ENCODE measurements at regions not wholly inside any gene's neighbourhood (a gene's known extent, or its start where the extent isn't known, plus 50 kb on each side); places are given as distances from the start of the nearest gene placed in this dataset.

DNA sequence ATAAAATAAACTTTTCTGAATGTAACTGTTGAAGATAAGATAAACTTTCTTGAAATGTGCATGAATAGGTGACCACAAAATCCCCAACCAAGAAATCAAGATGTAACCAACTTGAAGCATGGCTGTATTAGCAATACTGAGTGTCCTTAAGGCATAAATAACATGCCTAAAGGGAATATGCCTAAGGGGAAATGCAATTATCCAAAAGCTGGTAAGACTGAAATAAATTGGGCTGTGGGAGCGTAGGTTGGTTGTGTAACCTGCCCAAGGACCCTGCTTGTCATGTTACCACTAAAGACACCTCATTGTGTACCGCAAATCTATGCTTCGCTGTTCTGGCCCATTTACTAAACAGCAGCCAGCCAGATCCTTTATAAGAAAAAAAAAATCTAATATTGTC is 200.8 kb upstream of the PDE10A start:
- POLR2A ChIA-PET, result no interaction called here
- Mint-ChIP-seq H3K9me3 (peaks cover 15% of the 10 kb centered on the region), H3K27ac (no peak overlapping the region), H3K27me3 (ENCODE audit: low read depth) (no peaks in the 10 kb centered on the region), H3K36me3 (no peaks in the 10 kb centered on the region), H3K4me1 (peaks cover 5% of the 10 kb centered on the region), H3K4me3 (no peak overlapping the region)
- CTCF ChIA-PET, result no interaction called here
- TF ChIP-seq PRRX2 (CRISPR knock-in tag; IDR thresholded peaks at IDR 0.05) (no peak), NFYB (CRISPR knock-in tag; conservative IDR thresholded peaks at IDR 0.05; ENCODE audit: low read depth) (no peak), FOXP1 (CRISPR knock-in tag; IDR thresholded peaks at IDR 0.05; ENCODE audit: borderline replicate concordance) (no peak), ZNF219 (CRISPR knock-in tag; IDR thresholded peaks at IDR 0.05; ENCODE audit: borderline replicate concordance) (no peak), OVOL2 (CRISPR knock-in tag; IDR thresholded peaks at IDR 0.05; ENCODE audit: borderline replicate concordance) (no peak), TEAD1 (CRISPR knock-in tag; IDR thresholded peaks at IDR 0.05) (no peak), ZNF671 (CRISPR knock-in tag; IDR thresholded peaks at IDR 0.05) (no peak), CREB1 (CRISPR knock-in tag; IDR thresholded peaks at IDR 0.05) (no peak)
- TF ChIP-seq, protein P1, sequence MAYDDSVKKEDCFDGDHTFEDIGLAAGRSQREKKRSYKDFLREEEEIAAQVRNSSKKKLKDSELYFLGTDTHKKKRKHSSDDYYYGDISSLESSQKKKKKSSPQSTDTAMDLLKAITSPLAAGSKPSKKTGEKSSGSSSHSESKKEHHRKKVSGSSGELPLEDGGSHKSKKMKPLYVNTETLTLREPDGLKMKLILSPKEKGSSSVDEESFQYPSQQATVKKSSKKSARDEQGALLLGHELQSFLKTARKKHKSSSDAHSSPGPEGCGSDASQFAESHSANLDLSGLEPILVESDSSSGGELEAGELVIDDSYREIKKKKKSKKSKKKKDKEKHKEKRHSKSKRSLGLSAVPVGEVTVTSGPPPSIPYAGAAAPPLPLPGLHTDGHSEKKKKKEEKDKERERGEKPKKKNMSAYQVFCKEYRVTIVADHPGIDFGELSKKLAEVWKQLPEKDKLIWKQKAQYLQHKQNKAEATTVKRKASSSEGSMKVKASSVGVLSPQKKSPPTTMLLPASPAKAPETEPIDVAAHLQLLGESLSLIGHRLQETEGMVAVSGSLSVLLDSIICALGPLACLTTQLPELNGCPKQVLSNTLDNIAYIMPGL (CRISPR knock-in tag; IDR thresholded peaks at IDR 0.05), result no peak
- TF ChIP-seq, protein P2, sequence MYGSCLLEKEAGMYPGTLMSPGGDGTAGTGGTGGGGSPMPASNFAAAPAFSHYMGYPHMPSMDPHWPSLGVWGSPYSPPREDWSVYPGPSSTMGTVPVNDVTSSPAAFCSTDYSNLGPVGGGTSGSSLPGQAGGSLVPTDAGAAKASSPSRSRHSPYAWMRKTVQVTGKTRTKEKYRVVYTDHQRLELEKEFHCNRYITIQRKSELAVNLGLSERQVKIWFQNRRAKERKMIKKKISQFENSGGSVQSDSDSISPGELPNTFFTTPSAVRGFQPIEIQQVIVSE (CRISPR knock-in tag; IDR thresholded peaks at IDR 0.05; ENCODE audit: borderline replicate concordance), result no peak
- TF ChIP-seq, protein P3, sequence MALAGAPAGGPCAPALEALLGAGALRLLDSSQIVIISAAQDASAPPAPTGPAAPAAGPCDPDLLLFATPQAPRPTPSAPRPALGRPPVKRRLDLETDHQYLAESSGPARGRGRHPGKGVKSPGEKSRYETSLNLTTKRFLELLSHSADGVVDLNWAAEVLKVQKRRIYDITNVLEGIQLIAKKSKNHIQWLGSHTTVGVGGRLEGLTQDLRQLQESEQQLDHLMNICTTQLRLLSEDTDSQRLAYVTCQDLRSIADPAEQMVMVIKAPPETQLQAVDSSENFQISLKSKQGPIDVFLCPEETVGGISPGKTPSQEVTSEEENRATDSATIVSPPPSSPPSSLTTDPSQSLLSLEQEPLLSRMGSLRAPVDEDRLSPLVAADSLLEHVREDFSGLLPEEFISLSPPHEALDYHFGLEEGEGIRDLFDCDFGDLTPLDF (CRISPR knock-in tag; IDR thresholded peaks at IDR 0.05), result no peak
- TF ChIP-seq, protein P4, sequence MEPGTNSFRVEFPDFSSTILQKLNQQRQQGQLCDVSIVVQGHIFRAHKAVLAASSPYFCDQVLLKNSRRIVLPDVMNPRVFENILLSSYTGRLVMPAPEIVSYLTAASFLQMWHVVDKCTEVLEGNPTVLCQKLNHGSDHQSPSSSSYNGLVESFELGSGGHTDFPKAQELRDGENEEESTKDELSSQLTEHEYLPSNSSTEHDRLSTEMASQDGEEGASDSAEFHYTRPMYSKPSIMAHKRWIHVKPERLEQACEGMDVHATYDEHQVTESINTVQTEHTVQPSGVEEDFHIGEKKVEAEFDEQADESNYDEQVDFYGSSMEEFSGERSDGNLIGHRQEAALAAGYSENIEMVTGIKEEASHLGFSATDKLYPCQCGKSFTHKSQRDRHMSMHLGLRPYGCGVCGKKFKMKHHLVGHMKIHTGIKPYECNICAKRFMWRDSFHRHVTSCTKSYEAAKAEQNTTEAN (CRISPR knock-in tag; IDR thresholded peaks at IDR 0.05), result no peak
- TF ChIP-seq, protein P5, sequence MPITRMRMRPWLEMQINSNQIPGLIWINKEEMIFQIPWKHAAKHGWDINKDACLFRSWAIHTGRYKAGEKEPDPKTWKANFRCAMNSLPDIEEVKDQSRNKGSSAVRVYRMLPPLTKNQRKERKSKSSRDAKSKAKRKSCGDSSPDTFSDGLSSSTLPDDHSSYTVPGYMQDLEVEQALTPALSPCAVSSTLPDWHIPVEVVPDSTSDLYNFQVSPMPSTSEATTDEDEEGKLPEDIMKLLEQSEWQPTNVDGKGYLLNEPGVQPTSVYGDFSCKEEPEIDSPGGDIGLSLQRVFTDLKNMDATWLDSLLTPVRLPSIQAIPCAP (CRISPR knock-in tag; IDR thresholded peaks at IDR 0.05), result no peak
- TF ChIP-seq, protein P6, sequence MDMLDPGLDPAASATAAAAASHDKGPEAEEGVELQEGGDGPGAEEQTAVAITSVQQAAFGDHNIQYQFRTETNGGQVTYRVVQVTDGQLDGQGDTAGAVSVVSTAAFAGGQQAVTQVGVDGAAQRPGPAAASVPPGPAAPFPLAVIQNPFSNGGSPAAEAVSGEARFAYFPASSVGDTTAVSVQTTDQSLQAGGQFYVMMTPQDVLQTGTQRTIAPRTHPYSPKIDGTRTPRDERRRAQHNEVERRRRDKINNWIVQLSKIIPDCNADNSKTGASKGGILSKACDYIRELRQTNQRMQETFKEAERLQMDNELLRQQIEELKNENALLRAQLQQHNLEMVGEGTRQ (CRISPR knock-in tag; IDR thresholded peaks at IDR 0.05), result no peak
- TF ChIP-seq, protein P7, sequence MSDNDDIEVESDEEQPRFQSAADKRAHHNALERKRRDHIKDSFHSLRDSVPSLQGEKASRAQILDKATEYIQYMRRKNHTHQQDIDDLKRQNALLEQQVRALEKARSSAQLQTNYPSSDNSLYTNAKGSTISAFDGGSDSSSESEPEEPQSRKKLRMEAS (CRISPR knock-in tag; IDR thresholded peaks at IDR 0.05), result no peak
- DNase-seq (ENCODE audit: low spot score), result no peak
- no peak for ATAC-seq

DNA sequence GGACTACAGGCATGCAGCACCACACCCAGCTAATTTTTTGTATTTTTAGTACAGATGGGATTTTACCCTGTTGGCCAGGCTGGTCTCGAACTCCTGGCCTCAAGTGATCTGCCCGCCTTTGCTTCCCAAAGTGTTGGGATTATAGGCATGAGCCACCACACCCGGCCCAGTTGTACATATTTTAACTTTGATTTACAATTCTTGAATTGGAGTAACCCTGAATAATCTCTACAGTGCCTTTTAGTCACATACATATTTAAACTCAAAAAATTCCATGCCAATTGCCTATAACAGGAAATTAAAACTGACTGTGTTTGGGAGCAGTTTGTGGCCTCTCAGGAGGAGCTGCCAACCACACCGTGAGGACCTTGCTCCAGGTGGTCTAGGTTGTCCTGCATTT is 199.8 kb upstream of the PDE10A start:
- Mint-ChIP-seq H3K27ac (no peak overlapping the region), H3K4me1 (peaks cover 10% of the 10 kb centered on the region), H3K9me3 (peaks cover 9% of the 10 kb centered on the region), H3K4me3 (no peak overlapping the region), H3K27me3 (ENCODE audit: low read depth) (no peaks in the 10 kb centered on the region), H3K36me3 (no peaks in the 10 kb centered on the region)
- CTCF ChIA-PET, result no interaction called here
- ATAC-seq (no peak), DNase-seq (ENCODE audit: low spot score) (no peak)
- TF ChIP-seq RELA (CRISPR knock-in tag; IDR thresholded peaks at IDR 0.05; ENCODE audit: borderline replicate concordance) (no peak), FOXJ3 (CRISPR knock-in tag; IDR thresholded peaks at IDR 0.05; ENCODE audit: borderline replicate concordance) (no peak), SMAD4 (CRISPR knock-in tag; IDR thresholded peaks at IDR 0.05) (no peak)
- TF ChIP-seq, protein P2 (CRISPR knock-in tag; IDR thresholded peaks at IDR 0.05; ENCODE audit: borderline replicate concordance), result no peak
- TF ChIP-seq, protein P8, sequence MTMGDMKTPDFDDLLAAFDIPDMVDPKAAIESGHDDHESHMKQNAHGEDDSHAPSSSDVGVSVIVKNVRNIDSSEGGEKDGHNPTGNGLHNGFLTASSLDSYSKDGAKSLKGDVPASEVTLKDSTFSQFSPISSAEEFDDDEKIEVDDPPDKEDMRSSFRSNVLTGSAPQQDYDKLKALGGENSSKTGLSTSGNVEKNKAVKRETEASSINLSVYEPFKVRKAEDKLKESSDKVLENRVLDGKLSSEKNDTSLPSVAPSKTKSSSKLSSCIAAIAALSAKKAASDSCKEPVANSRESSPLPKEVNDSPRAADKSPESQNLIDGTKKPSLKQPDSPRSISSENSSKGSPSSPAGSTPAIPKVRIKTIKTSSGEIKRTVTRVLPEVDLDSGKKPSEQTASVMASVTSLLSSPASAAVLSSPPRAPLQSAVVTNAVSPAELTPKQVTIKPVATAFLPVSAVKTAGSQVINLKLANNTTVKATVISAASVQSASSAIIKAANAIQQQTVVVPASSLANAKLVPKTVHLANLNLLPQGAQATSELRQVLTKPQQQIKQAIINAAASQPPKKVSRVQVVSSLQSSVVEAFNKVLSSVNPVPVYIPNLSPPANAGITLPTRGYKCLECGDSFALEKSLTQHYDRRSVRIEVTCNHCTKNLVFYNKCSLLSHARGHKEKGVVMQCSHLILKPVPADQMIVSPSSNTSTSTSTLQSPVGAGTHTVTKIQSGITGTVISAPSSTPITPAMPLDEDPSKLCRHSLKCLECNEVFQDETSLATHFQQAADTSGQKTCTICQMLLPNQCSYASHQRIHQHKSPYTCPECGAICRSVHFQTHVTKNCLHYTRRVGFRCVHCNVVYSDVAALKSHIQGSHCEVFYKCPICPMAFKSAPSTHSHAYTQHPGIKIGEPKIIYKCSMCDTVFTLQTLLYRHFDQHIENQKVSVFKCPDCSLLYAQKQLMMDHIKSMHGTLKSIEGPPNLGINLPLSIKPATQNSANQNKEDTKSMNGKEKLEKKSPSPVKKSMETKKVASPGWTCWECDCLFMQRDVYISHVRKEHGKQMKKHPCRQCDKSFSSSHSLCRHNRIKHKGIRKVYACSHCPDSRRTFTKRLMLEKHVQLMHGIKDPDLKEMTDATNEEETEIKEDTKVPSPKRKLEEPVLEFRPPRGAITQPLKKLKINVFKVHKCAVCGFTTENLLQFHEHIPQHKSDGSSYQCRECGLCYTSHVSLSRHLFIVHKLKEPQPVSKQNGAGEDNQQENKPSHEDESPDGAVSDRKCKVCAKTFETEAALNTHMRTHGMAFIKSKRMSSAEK (CRISPR knock-in tag; IDR thresholded peaks at IDR 0.05; ENCODE audit: borderline replicate concordance), result no peak
- POLR2A ChIA-PET, result interaction anchor here (0.6 kb wide), 1 partner anchor 214 kb away, joined by 3 read pairs; no protein-coding TSS in a partner anchor
